DND-41 (cell line): ENCODE measurements at regions not wholly inside any gene's neighbourhood (a gene's known extent, or its start where the extent isn't known, plus 50 kb on each side); places are given as distances from the start of the nearest gene placed in this dataset.

Experiments used
- ATAC-seq: fragments of 200-7000 bp; cut with Tn5 transposase; 3 replicates; pipeline ENCODE4 v1.9.1; 2021; ENCODE audit warnings: low read depth; ENCODE audit not compliant: insufficient read depth
- DNase-seq: peaks from one replicate; pipeline ENCODE4 v3.0.0-alpha.2; 2020
- H2AFZ ChIP-seq: 2 replicates; pipeline ENCODE4 v1.6.0; 2012; ENCODE audit warnings: low read depth, low read length
- H3K27ac ChIP-seq: 2 replicates; pipeline ENCODE4 v1.5.1; 2012; ENCODE audit warnings: low read length, inconsistent platforms
- H3K27me3 ChIP-seq: fragments of 200-600 bp; sonication (generic); 2 replicates; pipeline ENCODE4 v1.6.0; 2012; ENCODE audit warnings: low read length, mild to moderate bottlenecking, inconsistent platforms; ENCODE audit not compliant: insufficient read depth, poor library complexity
- H3K36me3 ChIP-seq: 2 replicates; pipeline ENCODE4 v1.5.1; 2012; ENCODE audit warnings: low read length, inconsistent platforms; ENCODE audit not compliant: insufficient read depth
- H3K4me1 ChIP-seq: 2 replicates; pipeline ENCODE4 v1.5.1; 2012; ENCODE audit warnings: mild to moderate bottlenecking, low read length; ENCODE audit not compliant: insufficient read depth
- H3K4me2 ChIP-seq: 2 replicates; pipeline ENCODE4 v1.6.0; 2012; ENCODE audit warnings: mild to moderate bottlenecking, moderate library complexity, low read length, inconsistent platforms; ENCODE audit not compliant: insufficient read depth
- H3K4me3 ChIP-seq, 2 experiments: fragments of 200-600 bp in 1 of 2; shearing (Covaris generic) in 1 of 2; 2 replicates each; pipeline ENCODE4 v1.5.1; 2012 to 2016; ENCODE audit warnings: inconsistent platforms in 2 of 2, low read length in 2 of 2, mild to moderate bottlenecking in 2 of 2, low read depth in 1 of 2, moderate library complexity in 1 of 2
- H3K79me2 ChIP-seq: 2 replicates; pipeline ENCODE4 v1.6.0; 2012; ENCODE audit warnings: low read length, inconsistent platforms; ENCODE audit not compliant: insufficient read depth
- H3K9ac ChIP-seq: 2 replicates; pipeline ENCODE4 v1.6.0; 2012; ENCODE audit warnings: low read depth, mild to moderate bottlenecking, inconsistent platforms, low read length, moderate library complexity
- H3K9me3 ChIP-seq: 2 replicates; pipeline ENCODE4 v1.5.1; 2012; ENCODE audit warnings: low read length, moderate library complexity, mild to moderate bottlenecking, inconsistent platforms; ENCODE audit not compliant: insufficient read depth, severe bottlenecking
- H4K20me1 ChIP-seq: 2 replicates; pipeline ENCODE4 v1.6.0; 2012; ENCODE audit warnings: low read length; ENCODE audit not compliant: insufficient read depth
- CTCF ChIP-seq: IDR thresholded peaks from 2 replicates; pipeline ENCODE4 v1.5.1; 2012; ENCODE audit warnings: borderline replicate concordance, low read length, moderate library complexity, mild to moderate bottlenecking; ENCODE audit not compliant: poor library complexity, severe bottlenecking; ENCODE audit errors: extremely low read depth
- EZH2 ChIP-seq: IDR thresholded peaks from 3 replicates; pipeline ENCODE4 v1.6.1; 2012; ENCODE audit warnings: borderline replicate concordance, low read depth, mild to moderate bottlenecking, moderate library complexity, low read length, inconsistent platforms; ENCODE audit not compliant: severe bottlenecking

- Histone ChIP-seq H3K9me3 (no peaks in the 10 kb centered on the region), H3K4me3 (no peak overlapping the region), H3K4me1 (no peaks in the 10 kb centered on the region), H3K4me2 (no peak overlapping the region), H3K9ac (no peak overlapping the region), H3K36me3 (no peaks in the 10 kb centered on the region), H3K79me2 (no peaks in the 10 kb centered on the region), H3K27me3 (peaks cover 3% of the 10 kb centered on the region), H3K27ac (no peak overlapping the region), H4K20me1 (no peaks in the 10 kb centered on the region), H2AFZ (no peak overlapping the region)
- TF ChIP-seq EZH2 (no peak), CTCF (no peak)
- ATAC-seq (no peak), DNase-seq (no peak)
Measured at GRCh38 chr13:75910591-75910990, 274.5 kb downstream of the LMO7 start.
